Skeletal muscle tissue (tissue), 3 donors: ENCODE measurements at regions not wholly inside any gene's neighbourhood (a gene's known extent, or its start where the extent isn't known, plus 50 kb on each side); places are given as distances from the start of the nearest gene placed in this dataset.

ENCODE experiments used
- H3K27ac ChIP-seq: one replicate; pipeline ENCODE4 v1.7.0; 2013; ENCODE audit warnings: mild to moderate bottlenecking, low read depth, low read length, inconsistent platforms
- H3K27me3 ChIP-seq, 3 donors: one replicate each; pipeline ENCODE4 v1.7.0; 2013; ENCODE audit warnings: low read length in 3 of 3; ENCODE audit not compliant: control insufficient read depth in 3 of 3, insufficient read depth in 3 of 3
- H3K36me3 ChIP-seq, 3 donors: one replicate each; pipeline ENCODE4 v1.7.0; 2013; ENCODE audit warnings: low read length in 3 of 3; ENCODE audit not compliant: control insufficient read depth in 3 of 3, insufficient read depth in 3 of 3
- H3K4me1 ChIP-seq, 3 donors: one replicate each; pipeline ENCODE4 v1.7.0; 2013; ENCODE audit warnings: low read length in 3 of 3, mild to moderate bottlenecking in 3 of 3; ENCODE audit not compliant: control insufficient read depth in 3 of 3, insufficient read depth in 3 of 3
- H3K4me3 ChIP-seq, 3 donors: one replicate each; pipeline ENCODE4 v1.7.0; 2013; ENCODE audit warnings: low read length in 3 of 3
- H3K9ac ChIP-seq, 3 donors: one replicate each; pipeline ENCODE4 v1.7.0; 2013; ENCODE audit warnings: low read length in 3 of 3, mild to moderate bottlenecking in 3 of 3, moderate library complexity in 2 of 3, low read depth in 1 of 3
- H3K9me3 ChIP-seq, 3 donors: one replicate each; pipeline ENCODE4 v1.7.0; 2013; ENCODE audit warnings: low read length in 3 of 3; ENCODE audit not compliant: control insufficient read depth in 3 of 3
- donor health status: Osteomylitis.

- no peak overlapping the region for H3K9ac ChIP-seq
- no peaks in the 10 kb centered on the region for H3K36me3 ChIP-seq
- no peak overlapping the region for H3K4me3 ChIP-seq
- peaks cover 0 to 2% (median 0%) of the 10 kb centered on the region in 3 donors for H3K4me1 ChIP-seq
- no peaks in the 10 kb centered on the region for H3K27me3 ChIP-seq
- H3K9me3 ChIP-seq, result no peaks in the 10 kb centered on the region
- H3K27ac ChIP-seq, result no peak overlapping the region
These were observed 234.9 kb upstream of the STT3B start for GRCh38 chr3:31297726-31298298.

DNA sequence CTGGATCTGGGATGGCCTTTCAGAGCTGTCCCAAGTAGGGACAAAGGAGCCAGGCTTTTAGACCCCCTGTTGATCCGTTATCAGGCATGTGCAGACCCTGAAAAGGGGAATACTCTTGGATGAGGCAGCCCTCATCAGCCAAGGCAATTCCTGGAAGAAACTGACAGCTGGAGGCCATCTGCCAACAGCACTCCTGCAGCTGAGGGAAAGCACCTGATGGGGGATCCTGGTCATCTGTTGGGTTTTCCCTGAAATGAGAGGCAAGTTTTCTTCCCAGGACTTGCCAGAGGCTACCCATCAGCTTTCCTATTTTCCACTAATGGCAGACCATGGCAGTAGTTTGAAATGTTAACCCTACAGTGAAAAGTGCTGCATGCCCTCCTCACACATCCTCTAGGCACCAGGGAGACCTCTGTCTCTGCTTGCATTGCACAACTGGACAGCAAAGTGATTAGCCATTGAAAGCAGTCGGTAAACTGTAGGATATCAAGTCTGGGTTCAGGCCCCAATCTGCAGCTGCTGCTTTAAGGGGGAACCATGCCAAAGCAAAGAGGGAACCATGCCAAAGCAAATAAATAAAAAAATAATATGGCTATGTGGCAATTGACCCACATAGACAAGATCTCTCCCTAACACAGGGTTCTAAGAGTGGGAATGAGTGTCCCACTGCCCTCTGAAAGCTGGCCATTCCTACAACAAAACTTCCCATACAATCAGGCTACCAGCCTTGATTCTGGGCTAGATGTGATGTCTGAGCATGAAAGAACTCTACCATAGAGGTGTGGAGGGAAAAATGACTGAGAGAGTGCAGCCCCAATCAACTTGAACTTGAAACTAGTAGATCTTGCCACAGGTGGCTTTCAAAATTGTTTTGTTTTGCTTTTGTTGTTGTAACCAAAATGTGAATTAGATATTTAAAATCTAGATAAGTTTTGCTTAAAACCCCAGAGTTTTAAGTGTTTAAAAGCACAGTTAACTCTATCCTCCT, 232.0 kb upstream of the STT3B start:
- Histone ChIP-seq H3K36me3 (no peaks in the 10 kb centered on the region), H3K4me1 (no peaks in the 10 kb centered on the region), H3K27ac (no peak overlapping the region), H3K4me3 (no peak overlapping the region), H3K27me3 (no peaks in the 10 kb centered on the region), H3K9ac (no peak overlapping the region), H3K9me3 (no peaks in the 10 kb centered on the region)

DNA sequence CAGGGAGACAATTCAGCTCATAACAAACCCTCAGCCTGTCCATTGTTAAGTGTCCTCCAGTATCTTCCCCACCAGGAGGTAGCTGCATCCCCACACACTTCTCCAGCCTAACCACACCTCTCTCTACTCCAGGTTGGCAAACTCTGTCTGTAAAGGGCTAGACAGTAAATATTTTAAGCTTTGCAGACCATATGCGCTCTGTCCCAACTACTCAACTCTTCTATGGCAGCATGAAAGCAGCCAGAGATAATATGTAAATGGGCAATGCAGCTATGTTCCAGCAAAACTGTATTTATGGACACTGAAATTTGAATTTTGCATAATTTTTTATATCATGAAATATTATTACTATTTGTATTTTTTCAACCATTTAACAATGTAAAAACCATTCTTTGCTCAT, 230.4 kb upstream of the STT3B start:
- Histone ChIP-seq H3K9me3 (no peaks in the 10 kb centered on the region), H3K27me3 (no peaks in the 10 kb centered on the region), H3K4me3 (no peak overlapping the region), H3K27ac (no peak overlapping the region), H3K4me1 (peaks cover 0 to 2% (median 0%) of the 10 kb centered on the region in 3 donors), H3K36me3 (no peaks in the 10 kb centered on the region), H3K9ac (no peak overlapping the region)

DNA sequence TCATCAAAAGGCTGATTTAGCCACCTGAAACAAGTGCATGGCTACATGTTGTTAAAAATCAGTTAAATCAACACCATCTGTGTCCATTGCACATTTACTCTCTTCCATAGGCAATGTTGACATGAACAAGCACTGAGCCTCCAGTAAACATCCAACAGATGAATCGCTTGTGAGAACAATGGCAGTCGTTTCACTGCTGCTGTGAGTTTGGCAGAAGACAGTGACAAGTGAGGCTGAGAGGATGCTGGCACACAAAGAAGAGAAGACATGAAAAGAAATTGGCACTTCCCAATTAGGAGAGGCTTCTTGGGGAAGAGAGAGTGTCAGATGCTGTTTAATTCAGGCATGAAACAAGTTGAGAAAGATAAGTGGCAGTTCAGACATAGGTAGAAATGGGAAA, 227.4 kb upstream of the STT3B start:
- Histone ChIP-seq H3K9me3 (no peaks in the 10 kb centered on the region), H3K27me3 (no peaks in the 10 kb centered on the region), H3K4me3 (no peak overlapping the region), H3K4me1 (peaks cover 0 to 4% (median 0%) of the 10 kb centered on the region in 3 donors), H3K9ac (no peak overlapping the region), H3K36me3 (no peaks in the 10 kb centered on the region), H3K27ac (no peak overlapping the region)

DNA sequence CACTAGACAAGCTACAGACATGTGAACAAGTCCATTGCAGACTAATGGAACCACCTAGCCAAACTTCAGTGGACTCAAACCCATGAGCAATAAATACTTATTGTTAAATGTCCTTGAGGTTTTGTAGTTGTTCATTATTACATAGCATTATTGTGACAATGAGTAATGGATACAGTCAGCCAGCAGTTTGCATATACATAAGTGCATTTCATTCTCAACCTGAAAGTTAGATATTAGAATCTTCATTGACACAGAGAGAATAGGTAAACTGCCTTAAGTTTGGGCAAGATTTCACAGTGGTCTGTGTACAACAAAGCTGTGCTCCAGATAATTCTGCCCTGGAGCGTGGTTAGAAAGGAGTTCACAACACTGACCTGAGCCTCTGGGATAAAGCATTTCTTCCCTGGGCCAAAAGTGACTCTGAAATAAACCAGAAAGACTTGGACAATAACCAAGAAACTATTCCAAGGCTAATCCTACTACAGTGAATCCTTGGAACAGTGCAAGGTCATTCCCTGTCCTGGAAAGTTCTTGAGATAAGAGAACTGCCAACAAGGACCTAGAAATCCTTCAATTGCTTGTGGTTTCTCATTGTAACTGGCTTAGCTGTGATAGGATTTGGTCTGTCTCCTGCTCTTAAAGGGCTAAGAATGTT, 225.5 kb upstream of the STT3B start:
- Histone ChIP-seq H3K9ac (no peak overlapping the region), H3K4me3 (no peak overlapping the region), H3K9me3 (no peaks in the 10 kb centered on the region), H3K4me1 (peaks cover 0 to 4% (median 0%) of the 10 kb centered on the region in 3 donors), H3K36me3 (no peaks in the 10 kb centered on the region), H3K27ac (no peak overlapping the region), H3K27me3 (no peaks in the 10 kb centered on the region)

- H3K27ac ChIP-seq, result no peak overlapping the region
- H3K27me3 ChIP-seq, result no peaks in the 10 kb centered on the region
- peaks cover 0 to 2% (median 0%) of the 10 kb centered on the region in 3 donors for H3K9me3 ChIP-seq
- H3K4me1 ChIP-seq, result peaks cover 0 to 4% (median 0%) of the 10 kb centered on the region in 3 donors
- no peak overlapping the region for H3K9ac ChIP-seq
- no peaks in the 10 kb centered on the region for H3K36me3 ChIP-seq
- H3K4me3 ChIP-seq, result no peak overlapping the region
These were observed 221.2 kb upstream of the STT3B start for GRCh38 chr3:31311559-31311958.

GRCh38 chr3:31312400-31312799, 220.3 kb upstream of the STT3B start:
- Histone ChIP-seq H3K36me3 (no peaks in the 10 kb centered on the region), H3K9me3 (peaks cover 0 to 2% (median 0%) of the 10 kb centered on the region in 3 donors), H3K9ac (no peak overlapping the region), H3K4me1 (peaks cover 0 to 1% (median 0%) of the 10 kb centered on the region in 3 donors), H3K27me3 (no peaks in the 10 kb centered on the region), H3K4me3 (no peak overlapping the region), H3K27ac (no peak overlapping the region)

- H3K4me1 ChIP-seq, result no peaks in the 10 kb centered on the region
These were observed 218.5 kb upstream of the STT3B start for GRCh38 chr3:31314258-31314657.

GRCh38 chr3:31319332-31319731, 213.4 kb upstream of the STT3B start:
- Histone ChIP-seq H3K9ac (no peak overlapping the region), H3K9me3 (peaks cover 0 to 2% (median 0%) of the 10 kb centered on the region in 3 donors), H3K27ac (no peak overlapping the region), H3K4me1 (no peaks in the 10 kb centered on the region), H3K4me3 (no peak overlapping the region), H3K27me3 (peaks cover 0 to 3% (median 3%) of the 10 kb centered on the region in 3 donors), H3K36me3 (no peaks in the 10 kb centered on the region)

More at GRCh38 chr3:31314258-31314657, 218.5 kb upstream of the STT3B start:
- Histone ChIP-seq H3K9ac (no peak overlapping the region), H3K27ac (no peak overlapping the region), H3K4me3 (no peak overlapping the region), H3K36me3 (no peaks in the 10 kb centered on the region), H3K9me3 (peaks cover 0 to 2% (median 0%) of the 10 kb centered on the region in 3 donors), H3K27me3 (no peaks in the 10 kb centered on the region)
